ENCODE measurements at regions not wholly inside any gene's neighbourhood (a gene's known extent, or its start where the extent isn't known, plus 50 kb on each side); places are given as distances from the start of the nearest gene placed in this dataset.

DNA sequence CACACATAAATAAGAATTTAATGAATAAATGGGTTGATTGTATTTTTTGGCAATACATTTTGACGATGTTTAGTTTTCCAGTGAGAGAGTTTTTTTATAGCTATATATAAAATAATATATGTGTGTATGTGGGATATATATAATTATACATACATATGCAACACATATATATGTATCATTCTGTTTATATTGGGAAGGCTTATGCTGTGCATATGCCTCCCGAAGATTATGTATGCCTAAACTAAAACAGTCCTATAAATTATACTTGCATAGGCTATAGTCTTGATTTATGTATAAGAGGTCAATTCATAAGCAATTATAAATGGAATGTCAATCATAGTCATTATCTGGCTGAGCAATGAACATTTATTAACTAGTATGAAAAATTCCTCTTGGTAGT lies 151.3 kb upstream of the HMHB1 start:
- H3K36me3 ChIP-seq (ENCODE audit: control insufficient read depth, insufficient read depth, low read length) = no peaks in the 10 kb centered on the region
- no peaks in the 10 kb centered on the region for H3K27me3 ChIP-seq (ENCODE audit: control insufficient read depth in 2 of 2, insufficient read depth in 2 of 2, low read length in 2 of 2)
- H3K4me2 ChIP-seq (ENCODE audit: insufficient read depth, low read length) = no peak overlapping the region
- no peaks in the 10 kb centered on the region for H3K4me1 ChIP-seq (replicated peaks in 1 of 2; ENCODE audit: control insufficient read depth in 2 of 2, insufficient read depth in 2 of 2, low read length in 2 of 2)
- no peaks in the 10 kb centered on the region; the same call in 1 of the 2 replicates for H3K9me3 ChIP-seq (replicated peaks; ENCODE audit: control insufficient read depth, insufficient read depth, low read depth, low read length)
- ATAC-seq = no peak
- WGBS (ENCODE audit: insufficient coverage, low coverage, missing lambda C conversion rate) = 0% methylated on average over 2 of the region's 2 CpGs
- no peaks in the 10 kb centered on the region for H3K9me1 ChIP-seq (ENCODE audit: control insufficient read depth, insufficient read depth, low read length)
- CTCF ChIA-PET (ENCODE audit: low intra/inter-chr PET ratio) = no interaction called here
- no TSS peak for BruUV-seq (replicated peaks)
- FAIRE-seq = no peak
- intact Hi-C loops (cut with micrococcal nuclease) (no loop called here), in situ Hi-C loops (cut with MboI) (no loop called here)
- H4K20me1 ChIP-seq (replicated peaks; ENCODE audit: control insufficient read depth, insufficient read depth, low read length) = no peaks in the 10 kb centered on the region
- no peak overlapping the region for H3K9ac ChIP-seq (ENCODE audit: insufficient read depth in 1 of 2, low read depth in 2 of 2, low read length in 2 of 2)
- no peak overlapping the region for H3K4me3 ChIP-seq
- POLR2A ChIA-PET = no interaction called here
- no peaks in the 10 kb centered on the region for H3K79me2 ChIP-seq (ENCODE audit: control insufficient read depth, insufficient read depth, low read length)
- DNase-seq (ENCODE audit: extremely low read depth in 1 of 4, low spot score in 3 of 4) = no peak
- no peak overlapping the region for H3K27ac ChIP-seq (ENCODE audit: extremely low read depth, low read depth, low read length)
- H2AFZ ChIP-seq (ENCODE audit: low read depth, low read length) = no peak overlapping the region
- TF ChIP-seq TAF7 (tag; IDR thresholded peaks at IDR 0.05) (no peak), ZNF197 (CRISPR knock-in tag; IDR thresholded peaks at IDR 0.05; ENCODE audit: low read depth) (no peak), POLR2A (conservative IDR thresholded peaks at IDR 0.05) (no peak), OTX1 (CRISPR knock-in tag; IDR thresholded peaks at IDR 0.05) (no peak), ZFP36 (IDR thresholded peaks at IDR 0.05; ENCODE audit: low read depth, low read length, partially characterized antibody) (no peak), FOXK1 (CRISPR knock-in tag; IDR thresholded peaks at IDR 0.05; ENCODE audit: borderline replicate concordance) (no peak), CUX1 (CRISPR knock-in tag; IDR thresholded peaks at IDR 0.05) (no peak), RAD51 (IDR thresholded peaks at IDR 0.05; ENCODE audit: borderline replicate concordance, low read depth) (no peak), ZHX1 (conservative IDR thresholded peaks at IDR 0.05; ENCODE audit: low read length) (no peak), AFF1 (IDR thresholded peaks at IDR 0.05; ENCODE audit: low read depth in 1 of 2, partially characterized antibody in 2 of 2) (no peak)
- TF ChIP-seq, protein P1, sequence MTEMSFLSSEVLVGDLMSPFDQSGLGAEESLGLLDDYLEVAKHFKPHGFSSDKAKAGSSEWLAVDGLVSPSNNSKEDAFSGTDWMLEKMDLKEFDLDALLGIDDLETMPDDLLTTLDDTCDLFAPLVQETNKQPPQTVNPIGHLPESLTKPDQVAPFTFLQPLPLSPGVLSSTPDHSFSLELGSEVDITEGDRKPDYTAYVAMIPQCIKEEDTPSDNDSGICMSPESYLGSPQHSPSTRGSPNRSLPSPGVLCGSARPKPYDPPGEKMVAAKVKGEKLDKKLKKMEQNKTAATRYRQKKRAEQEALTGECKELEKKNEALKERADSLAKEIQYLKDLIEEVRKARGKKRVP (CRISPR knock-in tag; IDR thresholded peaks at IDR 0.05) = no peak

Data from K562 (cell line).